ENCODE measurements at regions not wholly inside any gene's neighbourhood (a gene's known extent, or its start where the extent isn't known, plus 50 kb on each side); places are given as distances from the start of the nearest gene placed in this dataset.

- TF ChIP-seq, protein P1, sequence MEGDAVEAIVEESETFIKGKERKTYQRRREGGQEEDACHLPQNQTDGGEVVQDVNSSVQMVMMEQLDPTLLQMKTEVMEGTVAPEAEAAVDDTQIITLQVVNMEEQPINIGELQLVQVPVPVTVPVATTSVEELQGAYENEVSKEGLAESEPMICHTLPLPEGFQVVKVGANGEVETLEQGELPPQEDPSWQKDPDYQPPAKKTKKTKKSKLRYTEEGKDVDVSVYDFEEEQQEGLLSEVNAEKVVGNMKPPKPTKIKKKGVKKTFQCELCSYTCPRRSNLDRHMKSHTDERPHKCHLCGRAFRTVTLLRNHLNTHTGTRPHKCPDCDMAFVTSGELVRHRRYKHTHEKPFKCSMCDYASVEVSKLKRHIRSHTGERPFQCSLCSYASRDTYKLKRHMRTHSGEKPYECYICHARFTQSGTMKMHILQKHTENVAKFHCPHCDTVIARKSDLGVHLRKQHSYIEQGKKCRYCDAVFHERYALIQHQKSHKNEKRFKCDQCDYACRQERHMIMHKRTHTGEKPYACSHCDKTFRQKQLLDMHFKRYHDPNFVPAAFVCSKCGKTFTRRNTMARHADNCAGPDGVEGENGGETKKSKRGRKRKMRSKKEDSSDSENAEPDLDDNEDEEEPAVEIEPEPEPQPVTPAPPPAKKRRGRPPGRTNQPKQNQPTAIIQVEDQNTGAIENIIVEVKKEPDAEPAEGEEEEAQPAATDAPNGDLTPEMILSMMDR (IDR thresholded peaks at IDR 0.05), result no peak
These were observed 55.0 kb upstream of the CNTN5 start for GRCh38 chr11:98965775-98966174.

DNA sequence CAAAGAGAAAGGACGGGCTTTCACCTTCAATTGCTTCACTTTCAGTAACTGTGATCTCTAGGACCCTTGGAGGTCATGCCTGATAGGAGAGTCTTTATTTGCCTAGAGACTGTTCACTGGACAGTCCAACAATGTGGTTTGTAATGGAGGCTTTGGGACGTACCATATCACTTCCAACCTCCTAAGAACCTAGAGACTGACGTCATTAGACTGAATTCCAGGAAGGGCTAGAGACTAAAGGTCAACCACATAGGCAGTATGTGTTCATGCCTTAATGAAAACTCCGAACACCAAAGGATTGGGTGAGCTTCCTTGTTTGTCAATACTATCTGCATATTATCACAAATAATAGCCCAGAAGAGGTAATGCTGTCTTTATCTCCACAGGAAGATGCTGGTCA is 53.7 kb upstream of the CNTN5 start:
- TF ChIP-seq, protein P1 (IDR thresholded peaks at IDR 0.05), result no peak
